Fibroblast of the aortic adventitia (primary cell): ENCODE measurements at regions not wholly inside any gene's neighbourhood (a gene's known extent, or its start where the extent isn't known, plus 50 kb on each side); places are given as distances from the start of the nearest gene placed in this dataset.

Source experiments
- DNase-seq: peaks from one replicate; pipeline ENCODE4 v3.0.0-alpha.2; 2010; ENCODE audit warnings: low read depth
- H3K4me3 ChIP-seq: 2 replicates; pipeline ENCODE4 v1.5.1; 2011; ENCODE audit warnings: low read depth, mild to moderate bottlenecking, control low read depth, low read length, moderate library complexity
- TF ChIP-seq, protein P1 (sequence below): IDR thresholded peaks from 2 replicates; pipeline ENCODE4 v1.5.1; 2011; ENCODE audit warnings: mild to moderate bottlenecking, low read length, control low read depth, inconsistent platforms; ENCODE audit not compliant: insufficient read depth

DNA sequence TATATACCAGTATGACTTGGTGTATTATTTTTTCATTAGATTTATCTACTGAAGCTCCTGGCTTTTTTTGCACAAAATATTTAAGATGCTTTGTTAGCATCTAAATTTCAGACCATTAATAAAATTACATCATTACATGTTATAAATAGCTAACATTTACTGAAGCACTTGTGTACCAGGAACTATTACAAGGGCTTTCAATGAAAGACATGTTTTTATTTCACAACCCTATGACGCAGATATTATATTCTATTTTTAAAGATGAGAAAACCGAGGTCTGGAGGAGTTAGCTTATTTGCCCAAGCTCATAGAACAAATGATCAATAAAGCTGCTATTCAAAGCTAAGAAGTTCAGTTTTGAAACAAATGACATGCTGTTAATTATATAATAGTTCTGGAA is 420.4 kb upstream of the DCN start:
- H3K4me3 ChIP-seq = no peak overlapping the region
- TF ChIP-seq, protein P1, sequence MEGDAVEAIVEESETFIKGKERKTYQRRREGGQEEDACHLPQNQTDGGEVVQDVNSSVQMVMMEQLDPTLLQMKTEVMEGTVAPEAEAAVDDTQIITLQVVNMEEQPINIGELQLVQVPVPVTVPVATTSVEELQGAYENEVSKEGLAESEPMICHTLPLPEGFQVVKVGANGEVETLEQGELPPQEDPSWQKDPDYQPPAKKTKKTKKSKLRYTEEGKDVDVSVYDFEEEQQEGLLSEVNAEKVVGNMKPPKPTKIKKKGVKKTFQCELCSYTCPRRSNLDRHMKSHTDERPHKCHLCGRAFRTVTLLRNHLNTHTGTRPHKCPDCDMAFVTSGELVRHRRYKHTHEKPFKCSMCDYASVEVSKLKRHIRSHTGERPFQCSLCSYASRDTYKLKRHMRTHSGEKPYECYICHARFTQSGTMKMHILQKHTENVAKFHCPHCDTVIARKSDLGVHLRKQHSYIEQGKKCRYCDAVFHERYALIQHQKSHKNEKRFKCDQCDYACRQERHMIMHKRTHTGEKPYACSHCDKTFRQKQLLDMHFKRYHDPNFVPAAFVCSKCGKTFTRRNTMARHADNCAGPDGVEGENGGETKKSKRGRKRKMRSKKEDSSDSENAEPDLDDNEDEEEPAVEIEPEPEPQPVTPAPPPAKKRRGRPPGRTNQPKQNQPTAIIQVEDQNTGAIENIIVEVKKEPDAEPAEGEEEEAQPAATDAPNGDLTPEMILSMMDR = no peak
- DNase-seq = peak; percentile 0

DNA sequence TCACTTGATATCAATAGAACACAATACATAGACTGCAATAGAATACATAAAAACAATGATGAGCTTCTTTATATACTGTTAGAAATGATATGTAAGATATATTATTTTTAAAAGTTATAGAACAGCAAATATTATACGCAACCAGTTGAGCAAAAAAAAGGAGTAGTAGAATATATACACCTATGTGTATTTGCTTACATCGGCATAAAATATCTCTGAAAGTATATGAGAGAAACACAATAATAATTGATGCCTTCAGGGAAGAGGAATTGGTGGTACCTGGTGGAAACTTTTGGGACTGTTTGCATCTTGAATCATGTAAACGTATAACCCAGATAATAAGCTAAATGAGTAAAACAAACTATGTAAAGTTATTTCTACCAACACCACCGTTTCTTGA is 418.4 kb upstream of the DCN start:
- DNase-seq = no peak
- TF ChIP-seq, protein P1 = no peak
- H3K4me3 ChIP-seq = no peak overlapping the region

DNA sequence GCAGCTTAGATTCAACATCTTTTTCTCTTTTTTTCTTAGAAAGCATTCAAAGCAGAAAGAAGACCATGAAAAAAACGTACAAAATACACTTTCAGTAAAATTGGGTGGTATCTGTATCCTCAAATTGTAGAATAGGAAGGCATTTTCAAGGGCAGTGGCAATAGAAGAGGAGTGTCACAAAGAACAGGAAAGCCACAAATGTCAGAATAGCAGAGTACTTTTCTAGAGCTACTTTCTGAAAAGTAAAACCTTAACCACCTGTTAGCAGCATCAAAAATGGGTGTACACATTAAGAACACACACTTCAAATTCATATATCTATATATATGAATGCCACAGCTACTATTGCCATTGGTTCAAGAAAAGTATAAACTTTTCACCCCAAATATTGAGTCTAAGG is 412.1 kb upstream of the DCN start:
- TF ChIP-seq, protein P1 = no peak
- no peak for DNase-seq
- no peak overlapping the region for H3K4me3 ChIP-seq

DNA sequence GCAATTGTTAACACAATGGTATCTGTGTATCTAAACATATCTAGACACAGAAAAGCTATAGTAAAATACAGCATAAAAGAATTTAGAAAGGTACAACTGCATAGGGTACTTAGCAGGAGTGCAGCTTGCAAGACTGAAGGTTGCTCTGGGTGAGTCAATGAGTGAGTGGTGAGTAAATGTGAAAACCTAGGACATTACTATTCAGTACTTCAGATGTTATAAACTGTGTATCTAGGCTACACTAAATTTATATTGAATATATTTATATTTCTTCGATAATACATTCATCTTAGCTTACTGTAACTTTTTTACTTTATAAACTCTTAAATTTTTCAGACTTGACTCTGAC is 409.0 kb upstream of the DCN start:
- DNase-seq = no peak
- H3K4me3 ChIP-seq = no peak overlapping the region
- TF ChIP-seq, protein P1 = no peak

DNA sequence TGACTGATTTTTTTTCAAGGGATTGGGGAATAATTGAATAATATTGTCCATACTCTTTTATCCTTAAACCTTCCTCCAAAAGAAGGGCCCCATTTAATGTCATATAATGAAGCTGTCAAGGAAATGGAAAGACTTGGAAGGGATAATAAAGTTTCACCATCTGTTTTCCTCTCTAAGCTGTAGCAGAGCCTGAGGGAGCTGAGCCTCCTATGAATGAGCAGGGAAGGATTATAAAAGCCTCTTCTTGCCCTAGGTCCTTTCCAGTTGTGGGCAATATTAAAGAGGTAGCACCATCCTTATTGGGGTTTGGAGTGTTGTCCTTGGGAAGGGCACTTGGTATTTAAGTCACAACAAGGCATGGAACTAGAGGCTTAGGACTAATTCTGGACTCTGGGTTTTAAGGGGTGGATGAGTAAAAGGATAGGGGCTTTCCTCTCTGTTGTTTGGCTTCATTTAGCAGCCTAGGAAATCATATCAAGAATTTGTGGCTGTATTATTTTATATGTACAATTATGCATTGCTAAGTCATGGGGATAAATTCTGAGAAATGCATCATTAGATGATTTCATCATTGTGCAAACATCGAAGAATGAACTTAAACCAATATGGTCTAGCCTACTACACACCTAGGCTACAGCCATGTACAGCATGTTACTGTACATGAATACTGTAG is 408.5 kb upstream of the DCN start:
- H3K4me3 ChIP-seq = no peak overlapping the region
- DNase-seq = no peak
- TF ChIP-seq, protein P1 = no peak

DNA sequence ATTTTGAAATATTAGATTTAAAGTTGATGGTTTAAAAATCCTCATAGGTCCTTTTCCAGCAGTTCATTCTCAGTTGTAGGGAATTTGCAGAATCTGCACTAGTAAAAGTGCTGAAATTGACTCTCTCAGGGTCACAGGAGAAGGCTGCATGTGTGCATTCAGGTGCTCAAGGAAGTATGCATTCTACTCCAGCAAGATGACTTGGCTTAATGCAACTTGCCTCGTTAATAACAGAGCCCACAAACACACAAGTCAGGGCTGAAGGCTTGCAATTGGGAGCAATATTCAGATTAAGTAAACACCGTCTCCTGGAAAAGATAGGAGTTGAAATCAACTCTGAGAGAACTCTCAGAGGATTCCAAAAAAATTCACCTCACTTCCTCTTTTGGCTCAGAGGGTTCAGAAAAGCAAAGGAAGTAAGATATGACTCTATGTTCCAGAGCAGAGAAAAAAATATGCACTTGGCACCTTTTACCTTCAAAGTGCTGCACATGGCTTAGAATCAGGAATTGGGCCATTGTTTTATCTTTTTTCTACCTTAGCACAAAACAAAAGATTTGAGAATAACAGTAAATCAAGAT is 406.3 kb upstream of the DCN start:
- DNase-seq = no peak
- TF ChIP-seq, protein P1 = no peak
- no peak overlapping the region for H3K4me3 ChIP-seq

DNA sequence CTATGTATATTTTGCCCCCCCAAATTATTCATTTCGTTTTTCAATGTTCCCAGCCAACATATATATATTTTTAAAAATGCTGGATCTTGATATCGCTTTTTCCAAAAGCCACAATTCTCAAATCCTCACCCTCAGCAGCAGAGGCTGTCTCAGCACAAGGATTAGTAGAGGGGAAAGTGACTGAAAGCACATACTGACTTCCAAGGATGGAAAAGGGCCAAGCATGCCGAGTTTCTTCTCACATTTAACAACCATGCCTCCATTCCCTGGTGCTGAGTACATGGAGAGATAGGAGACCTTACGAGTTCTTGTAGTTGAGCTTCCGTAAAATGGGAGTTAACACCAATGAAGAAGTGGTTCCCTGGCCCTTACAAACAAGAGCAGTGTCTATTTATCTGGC is 403.4 kb upstream of the DCN start:
- no peak for DNase-seq
- H3K4me3 ChIP-seq = no peak overlapping the region
- TF ChIP-seq, protein P1 = no peak
